ENCODE measurements at regions not wholly inside any gene's neighbourhood (a gene's known extent, or its start where the extent isn't known, plus 50 kb on each side); places are given as distances from the start of the nearest gene placed in this dataset.

- TF ChIP-seq, protein P1, sequence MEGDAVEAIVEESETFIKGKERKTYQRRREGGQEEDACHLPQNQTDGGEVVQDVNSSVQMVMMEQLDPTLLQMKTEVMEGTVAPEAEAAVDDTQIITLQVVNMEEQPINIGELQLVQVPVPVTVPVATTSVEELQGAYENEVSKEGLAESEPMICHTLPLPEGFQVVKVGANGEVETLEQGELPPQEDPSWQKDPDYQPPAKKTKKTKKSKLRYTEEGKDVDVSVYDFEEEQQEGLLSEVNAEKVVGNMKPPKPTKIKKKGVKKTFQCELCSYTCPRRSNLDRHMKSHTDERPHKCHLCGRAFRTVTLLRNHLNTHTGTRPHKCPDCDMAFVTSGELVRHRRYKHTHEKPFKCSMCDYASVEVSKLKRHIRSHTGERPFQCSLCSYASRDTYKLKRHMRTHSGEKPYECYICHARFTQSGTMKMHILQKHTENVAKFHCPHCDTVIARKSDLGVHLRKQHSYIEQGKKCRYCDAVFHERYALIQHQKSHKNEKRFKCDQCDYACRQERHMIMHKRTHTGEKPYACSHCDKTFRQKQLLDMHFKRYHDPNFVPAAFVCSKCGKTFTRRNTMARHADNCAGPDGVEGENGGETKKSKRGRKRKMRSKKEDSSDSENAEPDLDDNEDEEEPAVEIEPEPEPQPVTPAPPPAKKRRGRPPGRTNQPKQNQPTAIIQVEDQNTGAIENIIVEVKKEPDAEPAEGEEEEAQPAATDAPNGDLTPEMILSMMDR (IDR thresholded peaks at IDR 0.05; ENCODE audit: poor library complexity, severe bottlenecking): no peak
- TF ChIP-seq TAF1 (IDR thresholded peaks at IDR 0.05; ENCODE audit: low read depth) (no peak), POLR2AphosphoS5 (IDR thresholded peaks at IDR 0.05) (no peak), EZH2 (IDR thresholded peaks at IDR 0.05; ENCODE audit: borderline replicate concordance, insufficient read depth, low read length, poor library complexity, severe bottlenecking) (no peak), EP300 (conservative IDR thresholded peaks at IDR 0.05; ENCODE audit: poor library complexity, severe bottlenecking) (no peak)
Measured at GRCh38 chr2:114040826-114041225, 150.9 kb downstream of the ACTR3 start.
